ENCODE measurements at regions not wholly inside any gene's neighbourhood (a gene's known extent, or its start where the extent isn't known, plus 50 kb on each side); places are given as distances from the start of the nearest gene placed in this dataset.

DNA sequence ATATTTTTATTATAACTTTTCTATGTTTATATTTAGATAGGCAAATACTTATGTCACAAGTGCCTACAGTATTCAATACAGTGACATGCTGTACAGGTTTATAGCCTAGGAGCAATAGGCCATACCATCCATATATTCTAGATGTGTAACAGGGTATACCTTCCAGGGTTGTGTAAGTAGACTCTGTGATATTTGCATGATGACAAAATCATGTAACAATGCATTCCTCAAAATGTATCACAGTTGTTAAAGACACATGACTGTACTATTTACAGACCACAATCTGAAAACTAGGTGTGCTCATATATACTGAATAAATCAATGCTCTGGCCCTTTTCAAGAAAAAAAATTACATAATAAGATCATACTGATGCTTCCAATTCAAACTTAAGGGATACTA, 433.2 kb upstream of the RGPD4 start:
- Mint-ChIP-seq H3K9me3 (peaks cover 19% of the 10 kb centered on the region), H3K36me3 (peaks cover 4% of the 10 kb centered on the region), H3K27me3 (ENCODE audit: low read depth) (no peaks in the 10 kb centered on the region), H3K4me1 (peaks cover 9% of the 10 kb centered on the region), H3K27ac (no peak overlapping the region), H3K4me3 (no peak overlapping the region)
- TF ChIP-seq, protein P1, sequence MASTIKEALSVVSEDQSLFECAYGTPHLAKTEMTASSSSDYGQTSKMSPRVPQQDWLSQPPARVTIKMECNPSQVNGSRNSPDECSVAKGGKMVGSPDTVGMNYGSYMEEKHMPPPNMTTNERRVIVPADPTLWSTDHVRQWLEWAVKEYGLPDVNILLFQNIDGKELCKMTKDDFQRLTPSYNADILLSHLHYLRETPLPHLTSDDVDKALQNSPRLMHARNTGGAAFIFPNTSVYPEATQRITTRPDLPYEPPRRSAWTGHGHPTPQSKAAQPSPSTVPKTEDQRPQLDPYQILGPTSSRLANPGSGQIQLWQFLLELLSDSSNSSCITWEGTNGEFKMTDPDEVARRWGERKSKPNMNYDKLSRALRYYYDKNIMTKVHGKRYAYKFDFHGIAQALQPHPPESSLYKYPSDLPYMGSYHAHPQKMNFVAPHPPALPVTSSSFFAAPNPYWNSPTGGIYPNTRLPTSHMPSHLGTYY (CRISPR knock-in tag; IDR thresholded peaks at IDR 0.05), result no peak
- no peak for TF ChIP-seq NFATC4 (CRISPR knock-in tag; IDR thresholded peaks at IDR 0.05)
- TF ChIP-seq, protein P2, sequence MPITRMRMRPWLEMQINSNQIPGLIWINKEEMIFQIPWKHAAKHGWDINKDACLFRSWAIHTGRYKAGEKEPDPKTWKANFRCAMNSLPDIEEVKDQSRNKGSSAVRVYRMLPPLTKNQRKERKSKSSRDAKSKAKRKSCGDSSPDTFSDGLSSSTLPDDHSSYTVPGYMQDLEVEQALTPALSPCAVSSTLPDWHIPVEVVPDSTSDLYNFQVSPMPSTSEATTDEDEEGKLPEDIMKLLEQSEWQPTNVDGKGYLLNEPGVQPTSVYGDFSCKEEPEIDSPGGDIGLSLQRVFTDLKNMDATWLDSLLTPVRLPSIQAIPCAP (CRISPR knock-in tag; IDR thresholded peaks at IDR 0.05), result no peak
- TF ChIP-seq, protein P3, sequence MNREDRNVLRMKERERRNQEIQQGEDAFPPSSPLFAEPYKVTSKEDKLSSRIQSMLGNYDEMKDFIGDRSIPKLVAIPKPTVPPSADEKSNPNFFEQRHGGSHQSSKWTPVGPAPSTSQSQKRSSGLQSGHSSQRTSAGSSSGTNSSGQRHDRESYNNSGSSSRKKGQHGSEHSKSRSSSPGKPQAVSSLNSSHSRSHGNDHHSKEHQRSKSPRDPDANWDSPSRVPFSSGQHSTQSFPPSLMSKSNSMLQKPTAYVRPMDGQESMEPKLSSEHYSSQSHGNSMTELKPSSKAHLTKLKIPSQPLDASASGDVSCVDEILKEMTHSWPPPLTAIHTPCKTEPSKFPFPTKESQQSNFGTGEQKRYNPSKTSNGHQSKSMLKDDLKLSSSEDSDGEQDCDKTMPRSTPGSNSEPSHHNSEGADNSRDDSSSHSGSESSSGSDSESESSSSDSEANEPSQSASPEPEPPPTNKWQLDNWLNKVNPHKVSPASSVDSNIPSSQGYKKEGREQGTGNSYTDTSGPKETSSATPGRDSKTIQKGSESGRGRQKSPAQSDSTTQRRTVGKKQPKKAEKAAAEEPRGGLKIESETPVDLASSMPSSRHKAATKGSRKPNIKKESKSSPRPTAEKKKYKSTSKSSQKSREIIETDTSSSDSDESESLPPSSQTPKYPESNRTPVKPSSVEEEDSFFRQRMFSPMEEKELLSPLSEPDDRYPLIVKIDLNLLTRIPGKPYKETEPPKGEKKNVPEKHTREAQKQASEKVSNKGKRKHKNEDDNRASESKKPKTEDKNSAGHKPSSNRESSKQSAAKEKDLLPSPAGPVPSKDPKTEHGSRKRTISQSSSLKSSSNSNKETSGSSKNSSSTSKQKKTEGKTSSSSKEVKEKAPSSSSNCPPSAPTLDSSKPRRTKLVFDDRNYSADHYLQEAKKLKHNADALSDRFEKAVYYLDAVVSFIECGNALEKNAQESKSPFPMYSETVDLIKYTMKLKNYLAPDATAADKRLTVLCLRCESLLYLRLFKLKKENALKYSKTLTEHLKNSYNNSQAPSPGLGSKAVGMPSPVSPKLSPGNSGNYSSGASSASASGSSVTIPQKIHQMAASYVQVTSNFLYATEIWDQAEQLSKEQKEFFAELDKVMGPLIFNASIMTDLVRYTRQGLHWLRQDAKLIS (CRISPR knock-in tag; IDR thresholded peaks at IDR 0.05; ENCODE audit: borderline replicate concordance), result no peak
- TF ChIP-seq ZNF317 (CRISPR knock-in tag; IDR thresholded peaks at IDR 0.05; ENCODE audit: borderline replicate concordance, low read depth), result no peak
- TF ChIP-seq ESRRA (CRISPR knock-in tag; IDR thresholded peaks at IDR 0.05; ENCODE audit: borderline replicate concordance), result no peak
- TF ChIP-seq ZNF416 (CRISPR knock-in tag; IDR thresholded peaks at IDR 0.05), result no peak
- TF ChIP-seq ZNF232 (CRISPR knock-in tag; IDR thresholded peaks at IDR 0.05), result no peak
- no peak for TF ChIP-seq GABPB1 (CRISPR knock-in tag; IDR thresholded peaks at IDR 0.05)
- TF ChIP-seq JAZF1 (CRISPR knock-in tag; IDR thresholded peaks at IDR 0.05), result no peak
- POLR2A ChIA-PET, result no interaction called here
- DNase-seq (ENCODE audit: low spot score) (no peak), ATAC-seq (no peak)
- CTCF ChIA-PET, result no interaction called here

DNA sequence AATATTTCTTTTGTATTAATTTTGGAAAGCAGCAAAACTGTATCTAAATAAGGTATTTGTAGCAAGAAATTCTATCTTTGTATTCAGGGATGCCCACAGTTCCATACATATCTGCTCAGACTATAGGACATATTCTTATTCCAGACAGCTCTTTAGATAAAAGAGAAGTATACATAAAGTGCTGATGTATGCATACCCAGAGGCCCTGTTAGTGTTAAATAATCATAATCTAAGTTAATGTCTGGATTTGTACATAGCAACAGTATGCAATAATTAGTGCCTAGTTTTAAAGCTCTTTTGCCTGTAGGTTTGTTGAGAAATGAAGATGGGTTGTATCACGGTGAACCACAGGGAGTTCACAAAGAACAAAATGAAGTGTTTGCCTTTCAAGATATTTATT, 428.0 kb upstream of the RGPD4 start:
- Mint-ChIP-seq H3K27ac (no peak overlapping the region), H3K4me1 (no peaks in the 10 kb centered on the region), H3K4me3 (no peak overlapping the region), H3K36me3 (no peaks in the 10 kb centered on the region), H3K27me3 (ENCODE audit: low read depth) (no peaks in the 10 kb centered on the region), H3K9me3 (no peaks in the 10 kb centered on the region)
- POLR2A ChIA-PET, result no interaction called here
- CTCF ChIA-PET, result no interaction called here
- DNase-seq (ENCODE audit: low spot score) (no peak), ATAC-seq (no peak)
- TF ChIP-seq, protein P4, sequence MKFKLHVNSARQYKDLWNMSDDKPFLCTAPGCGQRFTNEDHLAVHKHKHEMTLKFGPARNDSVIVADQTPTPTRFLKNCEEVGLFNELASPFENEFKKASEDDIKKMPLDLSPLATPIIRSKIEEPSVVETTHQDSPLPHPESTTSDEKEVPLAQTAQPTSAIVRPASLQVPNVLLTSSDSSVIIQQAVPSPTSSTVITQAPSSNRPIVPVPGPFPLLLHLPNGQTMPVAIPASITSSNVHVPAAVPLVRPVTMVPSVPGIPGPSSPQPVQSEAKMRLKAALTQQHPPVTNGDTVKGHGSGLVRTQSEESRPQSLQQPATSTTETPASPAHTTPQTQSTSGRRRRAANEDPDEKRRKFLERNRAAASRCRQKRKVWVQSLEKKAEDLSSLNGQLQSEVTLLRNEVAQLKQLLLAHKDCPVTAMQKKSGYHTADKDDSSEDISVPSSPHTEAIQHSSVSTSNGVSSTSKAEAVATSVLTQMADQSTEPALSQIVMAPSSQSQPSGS (CRISPR knock-in tag; IDR thresholded peaks at IDR 0.05; ENCODE audit: borderline replicate concordance, low read depth), result no peak
- TF ChIP-seq ZNF416 (CRISPR knock-in tag; IDR thresholded peaks at IDR 0.05) (no peak), EMX1 (CRISPR knock-in tag; IDR thresholded peaks at IDR 0.05) (no peak), SP1 (CRISPR knock-in tag; conservative IDR thresholded peaks at IDR 0.05) (no peak), SMAD4 (CRISPR knock-in tag; IDR thresholded peaks at IDR 0.05) (no peak), MXD4 (CRISPR knock-in tag; IDR thresholded peaks at IDR 0.05; ENCODE audit: borderline replicate concordance) (no peak), ZNF263 (CRISPR knock-in tag; IDR thresholded peaks at IDR 0.05; ENCODE audit: low read depth) (no peak), NFE2L1 (CRISPR knock-in tag; IDR thresholded peaks at IDR 0.05) (no peak), ZNF232 (CRISPR knock-in tag; IDR thresholded peaks at IDR 0.05) (no peak), FOXJ3 (CRISPR knock-in tag; IDR thresholded peaks at IDR 0.05; ENCODE audit: borderline replicate concordance) (no peak)
- TF ChIP-seq, protein P5, sequence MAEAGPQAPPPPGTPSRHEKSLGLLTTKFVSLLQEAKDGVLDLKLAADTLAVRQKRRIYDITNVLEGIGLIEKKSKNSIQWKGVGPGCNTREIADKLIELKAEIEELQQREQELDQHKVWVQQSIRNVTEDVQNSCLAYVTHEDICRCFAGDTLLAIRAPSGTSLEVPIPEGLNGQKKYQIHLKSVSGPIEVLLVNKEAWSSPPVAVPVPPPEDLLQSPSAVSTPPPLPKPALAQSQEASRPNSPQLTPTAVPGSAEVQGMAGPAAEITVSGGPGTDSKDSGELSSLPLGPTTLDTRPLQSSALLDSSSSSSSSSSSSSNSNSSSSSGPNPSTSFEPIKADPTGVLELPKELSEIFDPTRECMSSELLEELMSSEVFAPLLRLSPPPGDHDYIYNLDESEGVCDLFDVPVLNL (CRISPR knock-in tag; IDR thresholded peaks at IDR 0.05; ENCODE audit: borderline replicate concordance, low read depth), result no peak
- TF ChIP-seq, protein P6, sequence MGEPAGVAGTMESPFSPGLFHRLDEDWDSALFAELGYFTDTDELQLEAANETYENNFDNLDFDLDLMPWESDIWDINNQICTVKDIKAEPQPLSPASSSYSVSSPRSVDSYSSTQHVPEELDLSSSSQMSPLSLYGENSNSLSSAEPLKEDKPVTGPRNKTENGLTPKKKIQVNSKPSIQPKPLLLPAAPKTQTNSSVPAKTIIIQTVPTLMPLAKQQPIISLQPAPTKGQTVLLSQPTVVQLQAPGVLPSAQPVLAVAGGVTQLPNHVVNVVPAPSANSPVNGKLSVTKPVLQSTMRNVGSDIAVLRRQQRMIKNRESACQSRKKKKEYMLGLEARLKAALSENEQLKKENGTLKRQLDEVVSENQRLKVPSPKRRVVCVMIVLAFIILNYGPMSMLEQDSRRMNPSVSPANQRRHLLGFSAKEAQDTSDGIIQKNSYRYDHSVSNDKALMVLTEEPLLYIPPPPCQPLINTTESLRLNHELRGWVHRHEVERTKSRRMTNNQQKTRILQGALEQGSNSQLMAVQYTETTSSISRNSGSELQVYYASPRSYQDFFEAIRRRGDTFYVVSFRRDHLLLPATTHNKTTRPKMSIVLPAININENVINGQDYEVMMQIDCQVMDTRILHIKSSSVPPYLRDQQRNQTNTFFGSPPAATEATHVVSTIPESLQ (CRISPR knock-in tag; IDR thresholded peaks at IDR 0.05), result no peak
- TF ChIP-seq, protein P7, sequence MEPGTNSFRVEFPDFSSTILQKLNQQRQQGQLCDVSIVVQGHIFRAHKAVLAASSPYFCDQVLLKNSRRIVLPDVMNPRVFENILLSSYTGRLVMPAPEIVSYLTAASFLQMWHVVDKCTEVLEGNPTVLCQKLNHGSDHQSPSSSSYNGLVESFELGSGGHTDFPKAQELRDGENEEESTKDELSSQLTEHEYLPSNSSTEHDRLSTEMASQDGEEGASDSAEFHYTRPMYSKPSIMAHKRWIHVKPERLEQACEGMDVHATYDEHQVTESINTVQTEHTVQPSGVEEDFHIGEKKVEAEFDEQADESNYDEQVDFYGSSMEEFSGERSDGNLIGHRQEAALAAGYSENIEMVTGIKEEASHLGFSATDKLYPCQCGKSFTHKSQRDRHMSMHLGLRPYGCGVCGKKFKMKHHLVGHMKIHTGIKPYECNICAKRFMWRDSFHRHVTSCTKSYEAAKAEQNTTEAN (CRISPR knock-in tag; IDR thresholded peaks at IDR 0.05), result no peak
